ENCODE measurements at regions not wholly inside any gene's neighbourhood (a gene's known extent, or its start where the extent isn't known, plus 50 kb on each side); places are given as distances from the start of the nearest gene placed in this dataset.
"Not testable (repeated sequence)": the region's sequence is repeated elsewhere in the genome, so short reads cannot be mapped to it uniquely, and the experiment has no call there.

DNA sequence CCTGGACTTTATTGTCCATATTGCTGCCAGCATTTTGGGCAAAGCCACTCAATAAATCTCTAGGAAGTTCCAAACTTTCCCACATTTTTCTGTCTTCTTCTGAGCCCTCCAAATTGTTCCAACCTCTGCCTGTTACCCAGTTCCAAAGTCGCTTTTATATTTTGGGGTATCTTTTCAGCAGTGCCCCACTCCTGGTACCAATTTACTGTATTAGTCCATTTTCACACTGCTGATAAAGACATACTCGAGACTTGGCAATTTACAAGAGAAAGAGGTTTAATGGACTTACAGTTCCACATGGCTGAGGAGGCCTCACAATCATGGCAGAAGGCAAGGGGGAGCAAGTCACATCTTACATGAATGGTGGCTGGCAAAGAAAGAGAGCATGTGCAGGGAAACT lies 53.4 kb downstream of the AHSP start:
- DNase-seq (ENCODE audit: low spot score) = not testable (repeated sequence)

DNA sequence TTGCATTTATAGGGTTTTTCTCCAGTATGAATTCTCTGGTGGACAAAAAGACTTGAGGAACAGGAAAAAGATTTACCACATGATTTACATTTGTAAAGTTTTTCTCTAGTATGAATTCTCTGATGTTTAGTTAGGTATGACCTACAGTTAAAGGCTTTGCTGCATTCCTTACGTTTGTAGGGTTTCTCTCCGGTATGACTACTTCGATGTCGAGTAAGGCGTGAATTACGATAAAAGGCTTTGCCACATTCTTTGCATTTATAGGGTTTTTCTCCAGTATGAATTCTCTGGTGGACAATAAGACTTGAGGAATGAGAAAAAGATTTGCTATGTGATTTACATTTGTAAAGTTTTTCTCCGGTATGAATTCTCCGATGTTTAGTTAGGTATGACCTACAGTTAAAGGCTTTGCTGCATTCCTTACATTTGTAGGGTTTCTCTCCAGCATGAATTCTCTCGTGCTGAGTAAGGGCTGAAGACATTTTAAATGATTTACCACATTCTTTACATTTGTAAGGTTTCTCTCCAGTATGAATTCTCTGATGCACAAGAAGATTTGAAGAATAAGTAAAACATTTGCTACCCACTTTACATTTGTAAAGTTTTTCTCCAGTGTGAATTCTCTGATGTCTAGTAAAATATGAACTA lies 74.2 kb downstream of the AHSP start:
- DNase-seq (ENCODE audit: low spot score) = not testable (repeated sequence)

DNA sequence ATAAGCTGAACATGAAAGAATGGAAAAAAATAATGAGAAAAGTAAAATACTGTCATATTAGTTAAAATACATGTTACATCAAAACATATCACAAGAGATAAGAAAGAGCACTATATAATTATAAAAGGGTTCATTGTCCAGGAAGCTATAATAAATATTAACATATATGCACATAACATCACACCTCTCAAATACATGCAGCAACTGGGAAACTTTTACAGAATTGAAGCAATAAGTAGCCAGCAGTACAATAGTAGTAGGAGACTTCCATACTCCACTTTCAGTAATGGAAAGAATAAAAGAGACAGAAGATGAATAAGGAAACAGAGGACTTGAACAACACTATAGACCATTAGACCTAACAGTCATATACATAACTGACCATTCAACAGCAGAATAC lies 90.4 kb downstream of the AHSP start:
- no peak for DNase-seq (ENCODE audit: low spot score)

DNA sequence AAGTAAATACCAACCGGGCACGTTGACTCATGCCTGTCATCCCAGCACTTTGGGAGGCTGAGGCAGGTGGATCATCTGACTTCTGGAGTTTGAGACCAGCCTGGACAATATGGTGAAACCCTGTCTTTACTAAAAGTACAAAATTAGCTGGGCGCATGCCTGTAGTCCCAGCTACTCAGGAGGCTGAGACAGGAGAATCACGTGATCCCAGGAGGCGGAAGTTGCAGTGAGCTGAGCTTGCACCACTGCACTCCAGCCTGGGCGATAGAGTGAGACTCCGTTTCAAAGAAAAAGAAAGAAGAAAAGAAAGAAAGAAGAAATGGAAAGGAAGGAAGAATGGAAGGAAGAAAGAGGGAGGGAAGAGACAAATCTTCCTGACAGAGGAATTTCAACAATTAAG lies 108.7 kb downstream of the AHSP start:
- no peak for DNase-seq (ENCODE audit: low spot score)

DNA sequence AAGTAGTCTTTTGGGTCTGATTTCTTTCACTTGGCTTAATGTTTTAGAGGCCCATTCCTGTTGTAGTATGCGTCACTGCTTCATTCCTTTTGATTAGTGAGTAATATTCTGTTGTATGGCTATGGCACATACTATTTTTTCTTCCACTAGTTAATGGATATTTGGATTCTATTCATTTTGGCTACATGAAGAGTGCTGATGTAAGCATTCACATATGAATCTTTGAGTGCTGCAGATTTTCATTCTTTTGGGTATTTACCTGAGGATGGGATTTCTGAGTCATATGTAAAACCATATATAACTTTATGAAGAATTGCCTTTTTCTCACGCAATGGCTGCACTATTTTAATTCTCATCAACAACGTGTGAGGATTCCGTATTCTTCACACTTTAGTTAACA lies 113.6 kb downstream of the AHSP start:
- no peak for DNase-seq (ENCODE audit: low spot score)

DNA sequence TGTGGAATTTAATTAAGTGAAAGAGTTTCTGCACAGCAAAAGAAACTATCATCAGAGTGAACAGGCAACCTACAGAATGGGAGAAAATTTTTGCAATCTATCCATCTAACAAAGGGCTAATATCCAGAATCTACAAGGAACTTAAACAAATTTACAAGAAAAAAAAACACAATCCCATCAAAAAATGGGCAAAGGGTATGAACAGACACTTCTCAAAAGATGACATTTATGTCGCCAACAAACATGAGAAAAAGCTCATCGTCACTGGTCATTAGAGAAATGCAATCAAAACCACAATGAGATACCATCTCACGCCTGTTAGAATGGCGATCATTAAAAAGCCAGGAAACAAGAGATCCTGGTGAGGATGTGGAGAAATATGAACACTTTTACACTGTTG lies 128.0 kb downstream of the AHSP start:
- not testable (repeated sequence) for DNase-seq (ENCODE audit: low spot score)

DNA sequence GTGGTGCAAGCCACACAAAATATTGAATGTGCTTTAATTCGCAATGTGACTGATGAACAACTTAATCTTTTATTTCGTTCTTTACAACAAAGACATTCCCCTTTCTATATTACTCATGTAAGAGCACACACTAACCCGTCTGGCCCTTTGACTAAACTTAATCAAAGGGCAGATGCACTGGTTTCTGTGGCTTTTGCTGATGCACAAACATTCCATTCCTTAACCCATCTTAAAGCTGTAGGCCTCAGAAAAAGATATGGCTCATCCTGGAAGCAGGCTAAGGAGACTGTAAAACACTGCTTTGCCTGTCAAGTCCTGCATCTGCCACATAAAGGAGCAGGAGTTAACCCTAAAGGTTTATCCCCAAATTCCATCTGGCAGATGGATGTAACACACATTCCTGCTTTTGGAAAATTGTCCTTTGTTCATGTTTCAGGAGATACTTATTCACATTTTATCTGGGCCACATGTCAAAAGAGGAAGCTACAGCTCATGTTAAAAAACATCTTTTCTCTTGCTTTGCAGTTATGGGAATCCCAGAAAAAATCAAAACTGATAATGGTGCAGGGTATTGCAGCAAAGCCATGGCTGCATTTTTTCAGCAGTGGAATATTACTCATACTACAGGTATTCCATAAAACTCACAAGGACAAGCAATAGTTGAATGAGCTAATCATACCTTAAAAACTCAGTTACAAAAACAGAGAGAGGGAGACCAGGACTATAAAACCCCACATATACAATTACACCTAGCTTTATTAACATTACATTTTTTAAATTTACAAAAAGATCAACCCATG lies 137.2 kb downstream of the AHSP start:
- DNase-seq (ENCODE audit: low spot score) = no peak

DNA sequence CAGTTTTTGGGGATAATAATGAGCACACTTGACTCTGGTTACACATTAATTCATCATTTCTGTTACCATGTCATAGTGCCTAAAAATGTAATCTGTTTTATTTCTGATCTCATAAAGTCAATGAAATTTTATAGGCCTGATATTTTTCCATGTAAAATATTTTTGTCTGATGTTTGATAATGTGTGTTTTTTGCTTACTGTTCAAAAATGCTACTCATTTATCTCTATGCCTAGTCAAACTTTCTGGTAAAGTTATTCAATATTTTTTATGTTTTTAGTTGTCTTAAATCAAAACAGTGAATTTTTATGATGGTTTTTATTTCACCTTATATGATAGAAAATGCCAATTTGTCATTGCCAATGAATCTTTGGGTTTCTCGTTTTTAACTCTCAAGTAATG lies 147.0 kb downstream of the AHSP start:
- DNase-seq (ENCODE audit: low spot score) = no peak

DNA sequence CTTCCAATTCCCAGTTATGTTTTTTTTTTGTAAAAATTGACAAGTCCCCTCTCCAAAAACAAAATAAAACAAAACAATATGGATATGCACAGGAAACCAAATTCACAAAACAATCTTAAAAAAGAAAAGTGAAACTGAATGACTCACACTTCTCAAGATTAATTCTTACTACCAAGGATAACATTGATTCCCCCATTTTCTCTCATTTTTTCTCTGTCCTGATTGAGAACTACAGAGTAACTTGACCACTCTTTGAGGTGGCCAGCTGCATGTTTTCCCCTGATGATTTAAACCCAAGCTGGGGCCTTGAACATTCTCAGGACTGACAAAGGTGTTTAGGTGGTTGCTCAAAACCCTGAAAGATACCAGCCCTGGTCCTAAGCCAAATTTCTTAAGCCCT lies 149.0 kb downstream of the AHSP start:
- DNase-seq (ENCODE audit: low spot score) = no peak

DNA sequence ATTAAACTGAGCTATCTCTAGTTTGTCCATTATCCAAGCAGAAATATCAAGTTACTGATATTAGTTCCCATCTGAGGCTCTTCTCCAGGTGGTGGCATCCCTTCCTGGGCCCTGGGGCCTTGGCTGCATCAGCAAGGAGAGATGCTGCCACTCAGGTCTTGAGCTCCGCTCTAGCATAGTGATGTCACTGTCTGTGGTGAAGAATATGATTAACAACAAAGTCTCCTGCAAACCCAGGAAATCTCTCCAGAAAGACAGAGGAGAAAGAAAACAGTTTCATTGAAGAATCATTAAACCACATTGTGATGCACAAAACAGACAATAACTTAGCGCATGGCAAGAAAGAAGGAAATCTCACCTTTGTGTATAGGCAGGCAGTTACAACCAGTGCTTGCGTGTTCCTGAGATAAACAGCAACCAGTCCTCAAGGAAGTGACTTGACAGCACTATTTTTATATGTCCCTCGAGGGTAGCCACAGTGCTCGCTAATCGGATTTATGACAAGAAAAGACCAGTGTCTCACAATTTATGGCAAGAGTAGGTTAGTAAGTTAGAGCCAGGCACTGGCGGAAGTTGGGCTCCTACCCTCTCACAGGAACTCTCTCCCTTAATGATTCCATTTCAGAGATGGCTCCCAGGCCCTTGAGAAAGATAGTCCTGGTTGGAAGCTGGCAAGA lies 151.1 kb downstream of the AHSP start:
- no peak for DNase-seq (ENCODE audit: low spot score)

DNA sequence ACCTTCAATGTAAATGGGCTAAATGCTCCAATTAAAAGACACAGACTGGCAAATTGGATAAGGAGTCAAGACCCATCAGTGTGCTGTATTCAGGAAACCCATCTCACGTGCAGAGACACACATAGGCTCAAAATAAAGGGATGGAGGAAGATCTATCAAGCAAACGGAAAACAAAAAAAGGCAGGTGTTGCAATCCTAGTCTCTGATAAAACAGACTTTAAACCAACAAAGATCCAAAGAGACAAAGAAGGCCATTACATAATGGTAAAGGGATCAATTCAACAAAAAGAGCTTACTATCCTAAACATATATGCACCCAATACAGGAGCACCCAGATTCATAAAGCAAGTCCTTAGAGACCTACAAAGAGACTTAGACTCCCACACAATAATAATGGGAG lies 161.6 kb downstream of the AHSP start:
- not testable (repeated sequence) for DNase-seq (ENCODE audit: low spot score)

DNA sequence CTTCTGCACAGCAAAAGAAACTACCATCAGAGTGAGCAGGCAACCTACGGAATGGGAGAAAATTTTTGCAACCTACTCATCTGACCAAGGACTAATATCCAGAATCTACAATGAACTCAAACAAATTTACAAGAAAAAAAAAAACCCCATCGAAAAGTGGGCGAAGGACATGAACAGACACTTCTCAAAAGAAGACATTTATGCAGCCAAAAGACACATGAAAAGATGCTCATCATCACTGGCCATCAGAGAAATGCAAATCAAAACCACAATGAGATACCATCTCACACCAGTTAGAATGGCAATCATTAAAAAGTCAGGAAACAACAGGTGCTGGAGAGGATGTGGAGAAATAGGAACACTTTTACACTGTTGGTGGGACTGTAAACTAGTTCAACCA lies 164.6 kb downstream of the AHSP start:
- not testable (repeated sequence) for DNase-seq (ENCODE audit: low spot score)

DNA sequence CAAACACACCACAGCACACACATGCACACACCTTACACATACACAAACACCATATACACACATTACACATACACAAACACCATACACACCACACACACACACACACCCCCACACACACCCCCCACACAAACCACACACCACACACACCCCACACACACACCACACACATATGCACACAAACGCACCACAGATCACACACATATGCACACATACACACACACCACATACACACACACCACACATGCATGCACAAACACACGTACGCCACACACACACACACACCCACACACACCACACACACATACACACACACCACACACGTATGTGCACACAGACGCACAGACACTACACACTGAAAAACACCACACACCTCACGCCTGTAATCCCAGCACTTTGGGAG lies 166.0 kb downstream of the AHSP start:
- no peak for DNase-seq (ENCODE audit: low spot score)

DNA sequence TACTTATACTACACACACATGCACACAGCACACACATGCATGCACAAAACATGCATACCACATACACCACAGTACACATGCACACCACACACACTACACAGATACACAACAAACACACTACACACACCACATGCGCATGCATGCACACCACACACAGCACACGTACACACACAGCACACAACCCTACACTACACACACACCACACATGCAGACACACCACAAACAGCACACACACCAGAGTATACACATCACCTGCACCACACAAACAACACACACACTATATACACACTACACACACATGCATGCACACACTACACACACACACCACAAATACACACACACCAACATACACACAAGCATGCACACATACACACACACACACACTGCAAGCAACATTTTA lies 166.8 kb downstream of the AHSP start:
- DNase-seq (ENCODE audit: low spot score) = no peak

DNA sequence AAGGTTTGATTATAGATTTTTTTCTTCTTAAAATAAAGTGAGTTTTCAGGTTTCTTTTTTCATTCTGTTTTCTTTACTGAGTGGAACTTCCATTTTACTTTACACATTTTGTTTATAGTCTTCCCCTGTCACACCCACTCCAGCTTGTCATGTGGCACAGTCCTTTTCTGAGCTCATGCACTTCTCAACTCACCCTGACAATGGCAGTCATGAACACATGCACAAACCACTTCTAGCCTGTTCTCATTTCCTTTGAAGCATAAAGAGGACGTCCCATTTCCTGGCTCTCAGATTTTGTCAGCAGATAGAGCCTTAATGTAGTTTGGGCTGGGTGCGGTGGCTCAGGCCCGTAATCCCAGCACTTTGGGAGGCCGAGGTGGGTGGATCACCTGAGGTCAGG lies 168.0 kb downstream of the AHSP start:
- no peak for DNase-seq (ENCODE audit: low spot score)

DNA sequence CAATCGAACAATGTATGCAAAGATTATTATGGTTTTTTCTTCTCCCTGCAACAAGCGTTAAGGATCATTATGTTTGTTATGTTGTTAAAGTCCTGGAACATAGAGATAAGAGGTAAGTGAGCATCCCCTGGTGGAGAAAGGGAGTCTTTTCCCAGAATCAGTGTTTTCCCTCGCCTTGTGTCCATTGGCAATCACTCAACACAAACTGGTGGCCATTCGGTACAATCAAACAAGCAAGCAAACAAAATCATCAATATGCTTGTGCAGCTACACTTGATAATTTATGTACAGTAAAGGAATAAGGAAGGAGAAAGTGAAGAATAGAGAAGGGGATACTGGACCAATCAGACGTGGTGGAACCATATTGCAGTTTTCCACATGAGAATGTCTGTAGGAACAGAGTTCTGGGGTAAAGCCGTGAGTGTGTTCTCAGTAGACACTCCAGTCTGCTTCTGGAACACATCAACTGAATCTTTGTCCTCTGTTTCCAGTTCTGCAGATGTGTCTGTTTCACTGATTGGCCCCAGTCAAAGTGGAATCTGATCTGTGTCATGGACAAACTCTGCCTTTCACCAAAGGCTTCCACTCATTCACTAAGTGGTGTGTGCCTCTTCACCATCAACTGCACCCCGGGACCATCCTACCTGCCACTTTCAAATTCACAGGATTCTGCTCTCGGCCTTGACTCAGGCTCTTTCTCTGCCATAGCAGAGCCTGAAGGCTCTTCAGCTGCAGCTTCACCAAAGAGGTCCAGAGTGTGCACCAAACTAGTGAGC lies 169.5 kb downstream of the AHSP start:
- peak; percentile 57 for DNase-seq (ENCODE audit: low spot score)

DNA sequence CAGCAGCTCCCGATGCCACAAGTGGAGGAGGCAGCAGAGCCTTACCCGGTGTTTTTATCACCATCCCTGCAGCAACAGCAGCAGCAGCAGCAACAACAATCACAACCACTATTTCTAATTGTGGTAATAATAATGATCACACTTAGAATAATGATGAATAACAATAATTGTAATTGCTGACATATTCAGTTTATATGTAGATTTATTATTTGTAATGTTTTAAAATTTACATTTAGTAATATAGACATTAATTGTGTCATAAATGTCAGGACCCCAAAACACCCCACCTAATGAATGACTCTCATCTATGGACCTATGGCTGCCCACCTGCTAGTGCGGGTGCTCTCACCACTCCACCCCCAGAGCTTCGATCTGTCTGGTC lies 170.0 kb downstream of the AHSP start:
- no peak for DNase-seq (ENCODE audit: low spot score)

DNA sequence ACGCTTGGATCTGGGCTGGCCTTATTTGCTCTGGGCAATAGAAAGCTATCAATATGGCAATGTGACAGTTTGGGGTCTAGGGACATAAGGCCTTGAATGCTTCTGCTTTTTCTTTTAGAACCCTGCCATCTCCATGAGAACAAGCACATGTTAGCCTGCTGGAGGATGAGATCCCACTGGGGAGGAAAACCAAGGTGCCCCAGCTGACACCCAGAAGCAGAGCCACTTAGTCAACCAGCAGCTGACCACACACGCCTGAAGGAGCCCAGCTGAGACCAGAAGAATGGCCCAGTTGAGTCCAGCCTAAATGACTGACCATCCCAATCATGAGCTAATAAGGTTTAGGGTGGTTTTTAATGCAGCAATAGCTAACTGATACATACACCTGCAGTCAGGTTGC lies 171.2 kb downstream of the AHSP start:
- DNase-seq (ENCODE audit: low spot score) = no peak

DNA sequence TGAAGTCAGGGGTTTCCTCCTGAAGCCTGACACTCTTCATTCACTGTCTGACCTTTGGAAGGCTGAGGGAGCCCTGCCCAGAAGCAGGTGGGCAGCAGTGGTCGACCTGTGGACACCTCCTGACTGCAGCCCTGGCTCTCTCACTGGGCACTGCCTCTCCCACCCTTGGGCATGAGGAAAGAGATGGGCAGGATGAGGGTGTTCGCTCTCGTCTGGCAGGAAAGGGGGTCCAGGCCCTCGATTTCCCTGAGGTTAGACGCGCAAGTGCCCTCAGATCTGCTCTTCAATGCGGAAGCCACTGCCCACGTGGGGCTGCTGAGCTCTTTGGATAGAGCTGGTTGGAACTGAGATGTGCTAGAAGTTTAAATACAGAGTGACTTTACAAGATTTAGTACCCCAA lies 171.9 kb downstream of the AHSP start:
- DNase-seq (ENCODE audit: low spot score) = no peak

DNA sequence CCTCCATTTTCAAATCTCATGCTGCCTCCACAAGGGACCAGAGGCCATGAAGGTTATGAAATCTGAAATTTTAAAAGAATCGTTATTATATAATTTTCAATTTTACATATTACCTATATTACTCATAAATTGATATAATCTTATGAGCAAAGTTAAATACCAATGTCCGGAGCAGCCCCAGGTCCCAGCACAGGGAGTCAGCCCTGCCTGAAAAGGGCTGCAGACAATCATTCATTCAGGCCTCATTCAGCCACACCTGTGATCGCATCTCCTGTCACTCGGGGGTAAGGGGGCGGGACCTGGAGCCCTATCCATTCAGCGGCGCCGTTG lies 172.5 kb downstream of the AHSP start:
- DNase-seq (ENCODE audit: low spot score) = no peak

DNA sequence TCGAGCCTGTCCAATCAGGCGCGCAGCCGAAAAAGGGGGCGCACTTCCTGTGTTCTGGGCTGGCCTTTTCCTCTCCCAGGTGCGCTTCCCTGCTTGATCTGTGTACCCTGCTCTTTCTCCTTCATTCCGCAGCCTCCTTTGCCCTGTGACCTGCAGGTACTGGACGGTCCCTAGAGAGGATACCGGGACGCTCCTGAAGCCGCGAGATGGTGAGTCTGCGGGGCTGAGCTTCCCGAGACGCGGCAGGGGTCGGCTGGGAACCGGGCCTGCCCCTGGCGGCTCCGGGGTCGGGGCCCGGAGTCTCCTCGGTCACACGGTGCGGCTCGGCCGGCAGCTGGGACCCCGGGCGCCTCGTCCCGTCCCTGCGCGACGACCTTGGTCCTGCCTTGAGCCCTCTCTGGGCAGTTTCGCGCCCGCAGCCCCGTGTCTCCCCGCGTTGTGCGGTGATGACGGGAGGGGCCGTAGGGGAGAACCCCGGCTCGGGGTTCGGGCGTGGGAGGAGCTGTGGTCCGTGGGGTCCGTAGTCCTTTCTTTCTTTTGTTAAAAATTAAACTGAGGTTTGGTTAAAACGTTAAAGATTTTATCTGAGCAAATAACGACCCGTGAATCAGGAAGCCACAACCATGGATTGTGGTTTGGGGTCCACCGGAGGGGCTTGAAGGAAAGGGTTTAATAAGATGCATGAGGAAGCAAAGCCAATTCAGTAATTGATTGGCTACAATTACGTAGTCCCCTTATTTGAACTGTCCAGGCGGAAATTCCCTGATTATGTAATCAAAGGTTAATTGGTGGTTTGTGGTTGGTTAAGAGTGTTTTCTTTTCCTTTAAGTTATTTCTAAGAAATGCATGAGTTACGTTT lies 172.8 kb upstream of the ZNF267 start:
- peak; percentile 95 for DNase-seq (ENCODE audit: low spot score)

DNA sequence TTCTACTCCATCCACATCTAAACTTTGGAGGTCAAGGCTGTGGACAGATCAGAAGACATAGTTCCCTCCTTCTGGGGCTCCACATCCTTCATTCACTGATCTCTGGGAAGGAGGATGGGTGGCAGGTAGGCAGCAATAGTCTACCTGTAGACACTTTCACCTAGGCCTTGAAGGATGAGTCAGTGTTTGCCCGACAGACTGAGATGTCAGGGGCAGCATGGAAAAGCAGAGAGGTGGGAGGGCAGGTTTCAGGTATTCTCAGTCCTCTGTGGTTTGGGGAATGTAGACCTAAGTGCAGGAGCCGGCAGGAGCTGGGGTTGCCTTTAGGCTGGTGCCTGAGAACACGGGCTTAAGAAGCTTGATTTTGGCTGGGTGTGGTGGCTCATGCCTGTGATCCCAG lies 171.9 kb upstream of the ZNF267 start:
- no peak for DNase-seq (ENCODE audit: low spot score)

Data from cerebellar cortex (tissue), 1 donor.